GM19468 (cell line): ENCODE measurements at regions not wholly inside any gene's neighbourhood (a gene's known extent, or its start where the extent isn't known, plus 50 kb on each side); places are given as distances from the start of the nearest gene placed in this dataset.
"Not testable (repeated sequence)": the region's sequence is repeated elsewhere in the genome, so short reads cannot be mapped to it uniquely, and the experiment has no call there.

Experiments
- ATAC-seq: cut with Tn5 transposase; IDR thresholded peaks from one replicate; pipeline ENCODE4 v1.9.1; 2021; ENCODE audit warnings: mild to moderate bottlenecking, moderate library complexity, moderate number of reproducible peaks; ENCODE audit not compliant: unreplicated experiment; ENCODE audit errors: extremely low read depth

- no peak for ATAC-seq
Measured at GRCh38 chr5:165333623-165334022, 1828.2 kb downstream of the MAT2B start.

- ATAC-seq: no peak
Measured at GRCh38 chr5:165334201-165334600, 1828.8 kb downstream of the MAT2B start.

GRCh38 chr5:165349735-165350134 lies 1844.3 kb downstream of the MAT2B start:
- ATAC-seq: no peak

GRCh38 chr5:165351342-165351741 lies 1845.9 kb downstream of the MAT2B start:
- ATAC-seq: no peak

GRCh38 chr5:165360366-165360765 lies 1854.9 kb downstream of the MAT2B start:
- ATAC-seq: no peak

- ATAC-seq: no peak
Measured at GRCh38 chr5:165360784-165361542, 1855.5 kb downstream of the MAT2B start.

GRCh38 chr5:165370233-165370632 lies 1864.8 kb downstream of the MAT2B start:
- ATAC-seq: no peak

GRCh38 chr5:165370794-165371193 lies 1865.4 kb downstream of the MAT2B start:
- ATAC-seq: no peak

GRCh38 chr5:165375201-165375600 lies 1869.8 kb downstream of the MAT2B start:
- no peak for ATAC-seq

- ATAC-seq: no peak
Measured at GRCh38 chr5:165393839-165394238, 1888.4 kb downstream of the MAT2B start.

GRCh38 chr5:165397516-165397915 lies 1892.1 kb downstream of the MAT2B start:
- ATAC-seq: no peak

- no peak for ATAC-seq
Measured at GRCh38 chr5:165400086-165400485, 1894.7 kb downstream of the MAT2B start.

GRCh38 chr5:165404917-165405316 lies 1899.5 kb downstream of the MAT2B start:
- ATAC-seq: no peak

- no peak for ATAC-seq
Measured at GRCh38 chr5:165405340-165405739, 1899.9 kb downstream of the MAT2B start.

- no peak for ATAC-seq
Measured at GRCh38 chr5:165407352-165407751, 1901.9 kb downstream of the MAT2B start.

GRCh38 chr5:165410476-165410875 lies 1905.1 kb downstream of the MAT2B start:
- no peak for ATAC-seq

- not testable (repeated sequence) for ATAC-seq
Measured at GRCh38 chr5:165411532-165411931, 1906.1 kb downstream of the MAT2B start.

- no peak for ATAC-seq
Measured at GRCh38 chr5:165420493-165420892, 1915.1 kb downstream of the MAT2B start.

GRCh38 chr5:165423697-165424299 lies 1918.4 kb downstream of the MAT2B start:
- no peak for ATAC-seq

- ATAC-seq: no peak
Measured at GRCh38 chr5:165425594-165425993, 1920.2 kb downstream of the MAT2B start.

- no peak for ATAC-seq
Measured at GRCh38 chr5:165448753-165449152, 1943.3 kb downstream of the MAT2B start.
